PFSK-1 (cell line): ENCODE measurements at regions not wholly inside any gene's neighbourhood (a gene's known extent, or its start where the extent isn't known, plus 50 kb on each side); places are given as distances from the start of the nearest gene placed in this dataset.

Source experiments
- FOXP2 ChIP-seq: optimal IDR thresholded peaks from 2 replicates; pipeline ENCODE3; 2011; ENCODE audit warnings: borderline replicate concordance, control low read depth, inconsistent platforms; ENCODE audit not compliant: insufficient read depth; ENCODE audit errors: extremely low read length, extremely low read depth
- POLR2AphosphoS5 ChIP-seq: IDR thresholded peaks from 2 replicates; pipeline ENCODE4 v1.6.1; 2012; ENCODE audit warnings: low read depth, mild to moderate bottlenecking, control low read depth, low read length, moderate library complexity
- REST ChIP-seq, 2 experiments: IDR thresholded peaks; 2 replicates each; pipeline versions ENCODE4 v1.6.1 to v1.8.0; 2011 to 2012; ENCODE audit warnings: low read depth in 2 of 2, low read length in 2 of 2, control low read depth in 1 of 2, inconsistent platforms in 1 of 2, mild to moderate bottlenecking in 1 of 2, moderate library complexity in 1 of 2; ENCODE audit not compliant: insufficient read depth in 1 of 2
- SIN3A ChIP-seq: IDR thresholded peaks from 2 replicates; pipeline ENCODE4 v1.6.1; 2012; ENCODE audit warnings: mild to moderate bottlenecking, low read length, moderate library complexity, borderline replicate concordance; ENCODE audit not compliant: insufficient read depth
- TAF1 ChIP-seq: IDR thresholded peaks from 2 replicates; pipeline ENCODE4 v1.6.1; 2012; ENCODE audit warnings: low read length, control low read depth, borderline replicate concordance; ENCODE audit not compliant: insufficient read depth

DNA sequence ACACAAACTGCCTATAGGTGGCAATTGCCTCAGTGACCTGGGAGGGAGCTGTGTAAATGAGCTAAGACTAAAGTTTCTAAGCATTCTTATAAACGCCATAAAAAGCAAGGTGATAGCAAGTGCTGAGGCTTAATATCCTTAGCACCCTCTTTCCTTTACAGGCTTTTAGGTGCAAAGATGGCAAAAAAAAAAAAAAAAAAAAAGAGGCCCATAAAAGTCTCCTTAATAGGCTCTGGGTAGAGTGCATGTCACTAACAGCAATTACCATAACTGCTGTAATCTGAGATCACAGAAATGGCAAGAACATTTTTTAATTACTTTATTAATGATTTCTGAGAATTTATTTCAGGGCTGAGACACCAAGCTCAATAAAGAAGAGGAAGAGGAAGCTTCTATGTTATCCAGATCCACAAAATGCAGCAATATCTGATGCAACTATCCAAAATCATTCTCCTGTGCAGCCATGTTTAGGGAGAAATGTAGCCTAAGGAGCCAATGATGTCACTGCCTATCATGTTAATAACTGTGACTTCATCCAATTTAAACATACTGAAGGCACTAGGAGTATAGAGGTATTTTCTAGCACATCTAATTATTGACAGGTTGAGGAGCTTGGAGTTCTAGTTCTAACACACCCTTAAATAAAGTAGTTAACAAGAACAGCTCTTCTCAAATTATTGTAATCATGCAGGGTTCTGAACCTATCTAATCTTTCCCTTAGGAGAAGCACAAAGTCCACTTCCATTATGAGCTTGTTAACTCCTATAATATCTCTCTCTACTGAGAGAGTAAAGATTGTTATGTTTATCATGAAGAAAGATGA lies 804.3 kb upstream of the ACVR2A start:
- TF ChIP-seq SIN3A = no peak
- TF ChIP-seq POLR2AphosphoS5 = no peak
- no peak for TF ChIP-seq REST (IDR thresholded peaks at IDR 0.05; ENCODE audit: insufficient read depth in 1 of 2, low read depth in 2 of 2, low read length in 2 of 2)
- TF ChIP-seq TAF1 = no peak
- TF ChIP-seq FOXP2 = no peak

DNA sequence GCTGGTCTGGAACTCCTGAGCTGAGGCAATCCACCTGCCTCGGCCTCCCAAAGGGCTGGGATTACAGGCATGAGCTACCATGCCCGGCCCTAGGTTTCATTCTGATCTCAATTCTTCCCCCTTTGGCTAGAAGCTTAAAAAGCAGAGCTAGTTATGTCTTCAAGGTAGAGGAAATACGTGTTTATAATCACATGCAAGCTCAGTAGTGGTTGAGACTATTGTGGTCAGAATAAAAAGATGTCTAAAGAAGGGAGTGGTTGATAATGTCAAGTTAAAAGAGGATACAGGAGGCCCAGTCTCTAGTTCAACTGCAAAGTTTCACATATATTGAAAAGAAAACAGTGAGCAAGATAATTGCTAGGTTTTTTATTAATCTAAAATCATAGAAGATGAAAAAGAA lies 807.8 kb upstream of the ACVR2A start:
- no peak for TF ChIP-seq REST (IDR thresholded peaks at IDR 0.05; ENCODE audit: insufficient read depth in 1 of 2, low read depth in 2 of 2, low read length in 2 of 2)
- TF ChIP-seq TAF1 = no peak
- TF ChIP-seq FOXP2 = no peak
- no peak for TF ChIP-seq SIN3A
- TF ChIP-seq POLR2AphosphoS5 = no peak

GRCh38 chr2:147033044-147033443 lies 811.8 kb upstream of the ACVR2A start:
- TF ChIP-seq FOXP2 (no peak), SIN3A (no peak), TAF1 (no peak), POLR2AphosphoS5 (no peak), REST (IDR thresholded peaks at IDR 0.05; ENCODE audit: insufficient read depth in 1 of 2, low read depth in 2 of 2, low read length in 2 of 2) (no peak)

DNA sequence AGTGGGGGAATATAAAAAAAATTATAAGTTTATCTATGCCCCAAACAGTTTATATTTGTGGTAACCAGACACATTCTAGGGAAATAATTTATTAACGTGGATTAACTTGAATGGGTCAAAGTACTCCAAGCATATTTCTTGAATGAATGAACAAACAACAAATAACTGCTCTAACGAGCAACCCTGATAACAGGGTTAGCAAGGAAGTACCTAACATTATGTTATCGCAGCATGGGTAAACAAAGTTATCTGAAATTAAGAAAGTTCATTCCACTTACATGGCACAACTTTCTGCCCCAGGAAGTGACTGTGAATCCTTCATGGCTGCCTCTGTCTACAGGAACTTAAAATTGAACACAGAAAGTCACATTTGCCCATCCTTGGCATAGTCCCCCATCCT lies 812.9 kb upstream of the ACVR2A start:
- TF ChIP-seq REST (IDR thresholded peaks at IDR 0.05; ENCODE audit: insufficient read depth in 1 of 2, low read depth in 2 of 2, low read length in 2 of 2) (no peak), POLR2AphosphoS5 (no peak), TAF1 (no peak), FOXP2 (no peak), SIN3A (no peak)
